IMR-90 (cell line): ENCODE measurements at regions not wholly inside any gene's neighbourhood (a gene's known extent, or its start where the extent isn't known, plus 50 kb on each side); places are given as distances from the start of the nearest gene placed in this dataset.

Experiments
- ATAC-seq: fragments of 200-7000 bp; cut with Tn5 transposase; 2 replicates; pipeline ENCODE4 v1.9.1; 2020; ENCODE audit warnings: low read depth, mild to moderate bottlenecking, moderate library complexity
- BruUV-seq: library from RNA; stranded (reverse); fragments of 400-500 nt; replicated peaks from 2 replicates; lab custom pipeline; 2021; lab: Mats Ljungman, UMichigan
- CTCF ChIA-PET: fragments of 300-600 bp; formaldehyde crosslinking; extraction: SDS; loops from one replicate; lab custom pipeline; 2021; ENCODE audit warnings: antibody characterized with exemption; lab: Yijun Ruan, JAX
- POLR2A ChIA-PET: fragments of 300-600 bp; sonication (Branson Sonifier 250); formaldehyde crosslinking; loops from one replicate; lab custom pipeline; 2022; ENCODE audit warnings: antibody characterized with exemption; ENCODE audit not compliant: unreplicated experiment; lab: Charles Lee
- DNase-seq: peaks from one replicate; pipeline ENCODE4 v3.0.0; 2013
- H2AFZ ChIP-seq: replicated peaks from 2 replicates; pipeline ENCODE3; 2013; ENCODE audit warnings: low read length, mild to moderate bottlenecking; ENCODE audit not compliant: poor library complexity
- H2AK5ac ChIP-seq: 2 replicates; pipeline ENCODE4 v1.6.1; 2013; ENCODE audit warnings: low read depth, low read length, inconsistent platforms
- H2AK9ac ChIP-seq: replicated peaks from 2 replicates; pipeline ENCODE3; 2013; ENCODE audit warnings: mild to moderate bottlenecking, low read depth, low read length, moderate library complexity; ENCODE audit not compliant: poor library complexity
- H2BK120ac ChIP-seq: 2 replicates; pipeline ENCODE4 v1.6.1; 2013; ENCODE audit warnings: low read depth, low read length, inconsistent platforms
- H2BK15ac ChIP-seq: 3 replicates; pipeline ENCODE4 v1.6.1; 2013; ENCODE audit warnings: low read depth, low read length, inconsistent platforms
- H2BK20ac ChIP-seq: 2 replicates; pipeline ENCODE4 v1.6.1; 2013; ENCODE audit warnings: low read depth, mild to moderate bottlenecking, inconsistent platforms, low read length, moderate library complexity
- H2BK5ac ChIP-seq: 2 replicates; pipeline ENCODE4 v1.6.1; 2013; ENCODE audit warnings: mild to moderate bottlenecking, low read depth, low read length, inconsistent platforms; ENCODE audit not compliant: poor library complexity, severe bottlenecking
- H3K14ac ChIP-seq: replicated peaks from 2 replicates; pipeline ENCODE4 v1.6.1; 2013; ENCODE audit warnings: low read depth, low read length, inconsistent platforms
- H3K18ac ChIP-seq: 2 replicates; pipeline ENCODE4 v1.6.1; 2013; ENCODE audit warnings: low read depth, low read length, control low read depth
- H3K23ac ChIP-seq: 2 replicates; pipeline ENCODE4 v1.6.1; 2013; ENCODE audit warnings: low read depth, low read length, inconsistent platforms
- H3K27ac ChIP-seq: 2 replicates; pipeline ENCODE4 v1.5.1; 2013; ENCODE audit warnings: mild to moderate bottlenecking, control low read depth, low read length; ENCODE audit not compliant: insufficient read depth
- H3K27me3 ChIP-seq: 2 replicates; pipeline ENCODE4 v1.6.1; 2013; ENCODE audit warnings: low read length; ENCODE audit not compliant: control insufficient read depth, insufficient read depth
- H3K36me3 ChIP-seq: 2 replicates; pipeline ENCODE4 v1.6.1; 2013; ENCODE audit warnings: low read length, mixed read lengths; ENCODE audit not compliant: control insufficient read depth, insufficient read depth
- H3K4ac ChIP-seq: 2 replicates; pipeline ENCODE4 v1.6.1; 2013; ENCODE audit warnings: low read depth, low read length, inconsistent platforms
- H3K4me1 ChIP-seq: 2 replicates; pipeline ENCODE4 v1.6.1; 2013; ENCODE audit warnings: low read length, mixed read lengths; ENCODE audit not compliant: control insufficient read depth, insufficient read depth
- H3K4me2 ChIP-seq: 2 replicates; pipeline ENCODE4 v1.6.1; 2013; ENCODE audit warnings: low read depth, mild to moderate bottlenecking, control low read depth, low read length, moderate library complexity
- H3K4me3 ChIP-seq: 2 replicates; pipeline ENCODE4 v1.5.1; 2013; ENCODE audit warnings: low read depth, mild to moderate bottlenecking, control low read depth, low read length, moderate library complexity; ENCODE audit not compliant: insufficient read depth
- H3K56ac ChIP-seq: 2 replicates; pipeline ENCODE4 v1.6.1; 2013; ENCODE audit warnings: low read length, inconsistent platforms; ENCODE audit not compliant: insufficient read depth; ENCODE audit errors: extremely low read depth
- H3K79me1 ChIP-seq, 2 experiments: 2 replicates each; pipeline ENCODE4 v1.6.1; 2013; ENCODE audit warnings: low read length in 2 of 2, inconsistent platforms in 1 of 2, low read depth in 1 of 2
- H3K9ac ChIP-seq: 2 replicates; pipeline ENCODE4 v1.6.1; 2013; ENCODE audit warnings: low read depth, low read length, control low read depth
- H3K9me1 ChIP-seq: 2 replicates; pipeline ENCODE4 v1.6.1; 2013; ENCODE audit warnings: low read length, inconsistent platforms; ENCODE audit not compliant: insufficient read depth
- H3K9me3 ChIP-seq: 2 replicates; pipeline ENCODE4 v1.6.1; 2013; ENCODE audit warnings: low read length; ENCODE audit not compliant: control insufficient read depth, insufficient read depth
- H4K20me1 ChIP-seq: 2 replicates; pipeline ENCODE4 v1.6.1; 2013; ENCODE audit warnings: low read length, inconsistent platforms; ENCODE audit not compliant: insufficient read depth
- H4K5ac ChIP-seq: 2 replicates; pipeline ENCODE4 v1.6.1; 2013; ENCODE audit warnings: mild to moderate bottlenecking, low read depth, low read length, control low read depth
- H4K8ac ChIP-seq, 2 experiments: 2 replicates each; pipeline ENCODE4 v1.6.1; 2013; ENCODE audit warnings: low read depth in 2 of 2, low read length in 2 of 2, control low read depth in 1 of 2, inconsistent platforms in 1 of 2
- H4K91ac ChIP-seq: 2 replicates; pipeline ENCODE4 v1.6.1; 2013; ENCODE audit warnings: low read depth, low read length, inconsistent platforms; ENCODE audit not compliant: insufficient read depth
- CTCF ChIP-seq: conservative IDR thresholded peaks from 2 replicates; pipeline ENCODE4 v1.5.1; 2012; ENCODE audit warnings: mild to moderate bottlenecking, low read depth, low read length, improper control_type of control experiment
- MXI1 ChIP-seq: IDR thresholded peaks from 2 replicates; pipeline ENCODE4 v1.6.1; 2012; ENCODE audit warnings: low read depth, mild to moderate bottlenecking, low read length, moderate library complexity, borderline replicate concordance
- RCOR1 ChIP-seq: IDR thresholded peaks from 2 replicates; pipeline ENCODE4 v1.6.1; 2012; ENCODE audit warnings: mild to moderate bottlenecking, low read length, improper control_type of control experiment; ENCODE audit not compliant: insufficient replicate concordance
- WGBS, 2 experiments: methylation state at CpG; one replicate each; pipeline versions ENCODE4 v1.1.5 to v1.1.7; 2013; ENCODE audit warnings: missing lambda C conversion rate in 2 of 2; ENCODE audit not compliant: insufficient read length in 1 of 2; ENCODE audit errors: extremely low coverage in 2 of 2; 5-methylcytosine and 5-hydroxymethylcytosine counted together
- dilution Hi-C: fragments of 300-500 bp; cut with HindIII; formaldehyde crosslinking; loops from one replicate; pipeline ENCODE4 v1.14.3; 2018; ENCODE audit warnings: low sequenced_read_pairs; ENCODE audit not compliant: unreplicated experiment
- in situ Hi-C: fragments of 300-500 bp; cut with MboI; formaldehyde crosslinking; loops from 3 replicates; pipeline ENCODE4 v1.14.3; 2019; ENCODE audit warnings: low sequenced_read_pairs, inconsistent platforms, mixed read lengths
- intact Hi-C: fragments of 100-400 bp; cut with micrococcal nuclease; formaldehyde crosslinking; loops from 2 replicates; pipeline ENCODE4 v1.10.0; 2022

- H4K91ac ChIP-seq = no peak overlapping the region
- BruUV-seq = no TSS peak
- no peaks in the 10 kb centered on the region for H3K4me1 ChIP-seq
- no peak overlapping the region for H2AK5ac ChIP-seq
- no peak overlapping the region for H2AK9ac ChIP-seq
- CTCF ChIA-PET = no interaction called here
- H3K14ac ChIP-seq = no peak overlapping the region
- no peak overlapping the region for H3K4me3 ChIP-seq
- 0% methylated on average over 1 of the region's 8 CpGs; no CpG with 5 or more reads in 1 of the 2 experiments for WGBS, 2 experiments
- H3K18ac ChIP-seq = no peak overlapping the region
- no peak overlapping the region for H3K4ac ChIP-seq
- in situ Hi-C loops (no loop called here), dilution Hi-C loops (no loop called here), intact Hi-C loops (no loop called here)
- no peak overlapping the region for H2BK20ac ChIP-seq
- no peak for ATAC-seq
- POLR2A ChIA-PET = no interaction called here
- H3K36me3 ChIP-seq = no peaks in the 10 kb centered on the region
- no peak overlapping the region for H3K9ac ChIP-seq
- H4K20me1 ChIP-seq = no peaks in the 10 kb centered on the region
- no peak overlapping the region for H4K8ac ChIP-seq
- H4K5ac ChIP-seq = no peak overlapping the region
- no peak overlapping the region for H3K27ac ChIP-seq
- H3K9me3 ChIP-seq = no peaks in the 10 kb centered on the region
- H2BK120ac ChIP-seq = no peak overlapping the region
- no peak overlapping the region for H2AFZ ChIP-seq
- H2BK5ac ChIP-seq = no peak overlapping the region
- H3K27me3 ChIP-seq = peaks cover 7% of the 10 kb centered on the region
- no peak overlapping the region for H2BK15ac ChIP-seq
- H3K79me1 ChIP-seq = no peaks in the 10 kb centered on the region
- no peak overlapping the region for H3K4me2 ChIP-seq
- no peak overlapping the region for H3K56ac ChIP-seq
- TF ChIP-seq CTCF = no peak
- no peak for TF ChIP-seq MXI1
- TF ChIP-seq RCOR1 = no peak
- H3K23ac ChIP-seq = no peak overlapping the region
- H3K9me1 ChIP-seq = no peaks in the 10 kb centered on the region
- DNase-seq = no peak
These were observed 73.2 kb upstream of the FSTL4 start for GRCh38 chr5:133685402-133686018.
